ENCODE measurements at regions not wholly inside any gene's neighbourhood (a gene's known extent, or its start where the extent isn't known, plus 50 kb on each side); places are given as distances from the start of the nearest gene placed in this dataset.

- DNase-seq: no peak
Measured at GRCh38 chrX:68942840-68943239, 114.0 kb downstream of the EFNB1 start.

- DNase-seq: no peak
Measured at GRCh38 chrX:68942104-68942503, 113.3 kb downstream of the EFNB1 start.

GRCh38 chrX:68941385-68941952 is 112.6 kb downstream of the EFNB1 start:
- no peak for DNase-seq

- DNase-seq: no peak
Measured at GRCh38 chrX:68940601-68941000, 111.8 kb downstream of the EFNB1 start.

- no peak for DNase-seq
Measured at GRCh38 chrX:68939868-68940267, 111.0 kb downstream of the EFNB1 start.

GRCh38 chrX:68938244-68939004 is 109.6 kb downstream of the EFNB1 start:
- DNase-seq: no peak

GRCh38 chrX:68937581-68937980 is 108.8 kb downstream of the EFNB1 start:
- DNase-seq: no peak

GRCh38 chrX:68936608-68937007 is 107.8 kb downstream of the EFNB1 start:
- DNase-seq: no peak

GRCh38 chrX:68936126-68936525 is 107.3 kb downstream of the EFNB1 start:
- DNase-seq: no peak

- DNase-seq: no peak
Measured at GRCh38 chrX:68935362-68935761, 106.5 kb downstream of the EFNB1 start.

- DNase-seq: no peak
Measured at GRCh38 chrX:68934922-68935321, 106.1 kb downstream of the EFNB1 start.

- DNase-seq: no peak
Measured at GRCh38 chrX:68934421-68934820, 105.6 kb downstream of the EFNB1 start.

- DNase-seq: no peak
Measured at GRCh38 chrX:68932611-68933010, 103.8 kb downstream of the EFNB1 start.

GRCh38 chrX:68931345-68931744 is 102.5 kb downstream of the EFNB1 start:
- DNase-seq: no peak

- DNase-seq: no peak
Measured at GRCh38 chrX:68930542-68931317, 101.9 kb downstream of the EFNB1 start.

- DNase-seq: no peak
Measured at GRCh38 chrX:68929332-68930150, 100.7 kb downstream of the EFNB1 start.

GRCh38 chrX:68928401-68928800 is 99.6 kb downstream of the EFNB1 start:
- no peak for DNase-seq

GRCh38 chrX:68927178-68927577 is 98.4 kb downstream of the EFNB1 start:
- no peak for DNase-seq

GRCh38 chrX:68923147-68923546 is 94.3 kb downstream of the EFNB1 start:
- DNase-seq: no peak

GRCh38 chrX:68922013-68922412 is 93.2 kb downstream of the EFNB1 start:
- DNase-seq: no peak

- DNase-seq: no peak
Measured at GRCh38 chrX:68920561-68920960, 91.7 kb downstream of the EFNB1 start.

- DNase-seq: no peak
Measured at GRCh38 chrX:68919707-68920106, 90.9 kb downstream of the EFNB1 start.

GRCh38 chrX:68918202-68918601 is 89.4 kb downstream of the EFNB1 start:
- DNase-seq: no peak

All from activated CD4-positive, alpha-beta T cell treated with anti-CD3 and anti-CD28 coated beads, Interleukin-2, amount 50 U/mL, for 48 hours (primary cell).